HG03565 (cell line): ENCODE measurements at regions not wholly inside any gene's neighbourhood (a gene's known extent, or its start where the extent isn't known, plus 50 kb on each side); places are given as distances from the start of the nearest gene placed in this dataset.

Source experiments
- ATAC-seq: cut with Tn5 transposase; IDR thresholded peaks from one replicate; pipeline ENCODE4 v1.9.1; 2021; ENCODE audit warnings: mild to moderate bottlenecking, moderate library complexity; ENCODE audit not compliant: unreplicated experiment

DNA sequence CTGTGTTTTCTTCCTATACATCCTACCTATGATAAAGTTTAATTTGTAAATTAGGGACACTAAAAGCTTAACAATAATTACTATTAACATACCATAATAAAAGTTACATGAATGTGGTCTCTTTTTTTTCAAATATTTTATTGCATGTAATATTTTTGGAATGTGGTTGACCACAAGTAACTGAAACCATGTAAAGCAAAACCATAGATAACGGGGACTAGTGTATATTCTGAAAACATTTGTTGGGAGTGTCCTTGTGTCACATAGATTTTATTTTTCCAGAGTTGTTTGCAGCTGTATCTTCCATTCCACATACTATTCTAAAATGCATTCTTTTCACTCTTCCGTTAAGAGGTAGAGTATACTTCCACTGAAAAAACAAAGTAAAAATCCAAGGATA is 200.4 kb downstream of the KIF18A start:
- ATAC-seq, result no peak

DNA sequence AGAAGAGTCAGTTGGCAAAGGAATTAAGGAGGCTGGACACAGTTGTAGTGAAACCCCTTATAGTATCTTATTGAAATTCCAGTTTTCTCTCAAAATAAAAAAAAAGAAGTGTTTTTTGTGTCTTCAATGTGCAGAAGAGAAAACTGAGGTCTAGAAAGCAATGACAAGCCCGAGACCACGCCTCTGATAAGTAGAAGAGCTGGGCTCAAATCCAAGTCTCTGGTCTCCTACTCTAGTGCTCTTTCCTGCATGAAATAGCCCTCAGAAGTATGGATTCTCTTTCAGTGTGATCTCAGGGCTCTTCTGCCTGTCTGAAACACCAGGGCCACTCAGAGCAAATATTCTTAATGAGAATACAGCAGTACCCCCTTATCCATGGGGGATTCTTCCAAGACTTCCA is 200.9 kb downstream of the KIF18A start:
- no peak for ATAC-seq

DNA sequence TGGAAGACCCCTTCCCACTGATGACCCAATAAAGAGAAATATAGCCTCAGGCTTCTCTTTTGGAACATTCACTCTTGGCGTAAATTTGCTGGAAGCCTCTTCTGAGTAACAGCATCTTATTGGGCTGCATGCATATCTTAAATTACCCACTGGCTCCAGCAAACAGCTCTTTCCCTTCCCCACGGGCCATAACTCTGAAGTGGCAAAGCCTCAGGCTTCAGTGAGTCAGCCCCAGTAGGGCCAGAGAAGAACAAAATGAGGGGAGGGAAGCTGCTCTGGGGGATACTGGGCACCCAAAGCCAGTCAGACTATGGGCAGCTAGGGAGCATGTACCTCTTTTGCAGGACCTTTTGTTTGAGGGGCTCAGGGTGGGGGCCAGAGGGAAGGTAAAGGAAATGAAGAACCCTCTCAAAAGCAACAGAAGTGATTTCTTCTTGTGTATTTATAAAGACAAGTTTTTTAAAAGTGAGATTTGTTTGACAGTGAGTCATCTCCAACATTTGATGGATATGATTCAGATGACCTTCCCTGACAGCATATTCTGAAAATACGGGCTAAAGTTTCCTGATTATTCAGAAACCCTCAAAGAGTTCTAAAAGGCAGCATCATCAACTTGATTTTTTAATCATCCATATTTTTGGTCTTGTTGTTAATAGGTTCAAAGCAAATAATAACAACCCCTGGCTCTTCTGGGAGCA is 203.4 kb downstream of the KIF18A start:
- ATAC-seq, result no peak

DNA sequence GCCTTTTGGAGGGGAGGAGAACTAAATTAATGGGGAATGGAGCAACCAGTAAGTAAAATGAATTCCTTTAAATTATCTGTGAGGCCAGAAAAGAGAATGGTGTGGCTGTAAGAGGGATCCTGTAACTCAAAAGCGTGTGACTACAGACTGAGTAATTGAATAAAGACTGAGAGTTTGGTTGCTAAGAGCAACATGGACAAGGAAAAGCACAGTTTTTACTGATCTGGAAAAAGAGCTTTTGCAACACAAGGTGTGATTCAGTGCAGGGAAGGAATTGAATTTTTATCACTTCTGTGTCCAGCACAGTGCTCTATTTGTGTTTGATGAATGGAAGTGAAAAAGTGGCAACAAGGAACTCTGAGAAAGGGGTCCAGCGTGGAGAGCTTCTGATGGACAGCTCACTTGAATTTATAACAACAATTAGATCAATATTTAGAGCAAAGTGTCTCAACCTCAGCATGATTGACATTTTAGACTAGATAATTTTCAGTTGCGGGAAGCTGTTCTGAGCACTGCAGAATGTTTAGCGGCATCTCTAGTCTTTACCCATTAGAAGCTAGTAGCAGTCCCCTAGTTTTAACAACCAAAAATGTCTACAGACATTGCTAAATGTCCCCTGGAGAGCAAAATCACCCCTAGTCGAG is 202.8 kb upstream of the BDNF start:
- ATAC-seq, result no peak

DNA sequence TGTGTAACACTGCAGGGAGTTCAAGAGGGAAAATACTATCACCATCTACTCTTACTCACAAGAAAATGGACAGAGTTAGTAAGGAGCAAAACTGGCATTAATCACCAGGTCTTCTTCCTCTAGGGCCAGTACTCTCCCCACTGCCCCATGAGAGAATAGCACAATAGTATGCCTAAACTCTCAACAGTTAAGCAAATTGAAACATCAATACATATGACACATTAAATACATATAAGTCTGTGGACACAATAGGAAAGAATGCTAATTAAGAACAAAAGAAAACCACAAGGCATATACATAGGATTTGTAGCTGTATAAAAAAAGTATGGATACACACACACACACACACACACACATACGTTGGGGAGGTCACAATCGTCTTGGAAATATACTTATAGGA is 197.9 kb upstream of the BDNF start:
- no peak for ATAC-seq

DNA sequence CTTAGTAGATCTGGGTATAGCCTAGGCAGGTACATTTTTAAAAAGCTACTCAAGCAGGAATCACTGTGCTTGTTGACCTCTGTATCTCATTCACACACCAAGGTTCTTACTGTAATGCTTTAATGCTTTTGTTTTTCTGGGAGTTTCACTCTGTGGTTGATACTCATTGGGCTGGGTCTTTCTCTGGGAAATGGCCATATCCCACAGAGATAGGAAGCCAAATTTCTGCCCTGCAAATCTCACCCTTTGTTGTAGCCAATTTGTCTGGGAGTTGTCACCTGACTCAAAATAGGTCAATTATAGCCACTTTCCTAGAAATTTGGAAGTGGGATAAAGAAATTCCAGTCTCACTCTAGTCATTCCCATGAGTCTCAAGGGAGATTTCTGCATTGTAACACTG is 195.8 kb upstream of the BDNF start:
- no peak for ATAC-seq

DNA sequence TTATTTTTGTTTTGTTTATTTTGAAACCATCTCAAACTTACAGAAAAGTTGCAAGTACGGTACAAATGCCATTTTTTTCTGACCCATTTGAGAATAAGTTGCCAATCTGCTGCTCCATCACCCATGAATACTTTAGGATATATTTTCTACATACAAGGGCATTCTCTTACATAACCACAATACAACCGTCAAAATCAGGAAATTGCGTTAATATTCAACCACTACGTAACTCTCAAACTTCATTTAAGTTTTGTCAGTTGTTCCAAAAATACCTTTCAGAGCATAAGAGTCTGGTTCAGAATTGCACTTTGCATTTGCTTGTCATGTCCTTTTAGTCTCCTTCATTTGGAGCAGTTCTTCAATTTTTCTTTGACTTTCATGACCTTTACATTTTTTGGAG is 194.3 kb upstream of the BDNF start:
- ATAC-seq, result no peak

DNA sequence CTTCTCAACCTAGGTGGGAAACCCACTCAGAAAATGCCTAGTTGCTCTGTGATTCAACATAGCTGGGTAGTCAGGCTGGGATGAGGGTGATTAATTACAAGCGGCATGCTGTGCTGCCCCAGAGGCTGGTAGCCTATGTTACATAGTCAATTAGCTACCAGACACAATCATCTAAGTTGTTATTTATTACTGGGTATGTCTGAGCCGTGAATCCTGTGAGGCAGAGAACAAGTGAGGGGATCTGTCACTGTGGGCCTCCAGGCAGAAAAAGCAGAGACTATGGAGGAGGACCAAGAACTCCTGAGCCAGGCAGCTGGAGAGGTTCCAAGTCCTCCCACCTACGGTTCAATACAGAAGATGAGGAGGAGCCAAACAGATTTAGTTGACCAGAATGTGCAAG is 186.6 kb upstream of the BDNF start:
- ATAC-seq, result no peak

GRCh38 chr11:27882066-27882697 is 181.9 kb upstream of the BDNF start:
- ATAC-seq, result peak; percentile 57

DNA sequence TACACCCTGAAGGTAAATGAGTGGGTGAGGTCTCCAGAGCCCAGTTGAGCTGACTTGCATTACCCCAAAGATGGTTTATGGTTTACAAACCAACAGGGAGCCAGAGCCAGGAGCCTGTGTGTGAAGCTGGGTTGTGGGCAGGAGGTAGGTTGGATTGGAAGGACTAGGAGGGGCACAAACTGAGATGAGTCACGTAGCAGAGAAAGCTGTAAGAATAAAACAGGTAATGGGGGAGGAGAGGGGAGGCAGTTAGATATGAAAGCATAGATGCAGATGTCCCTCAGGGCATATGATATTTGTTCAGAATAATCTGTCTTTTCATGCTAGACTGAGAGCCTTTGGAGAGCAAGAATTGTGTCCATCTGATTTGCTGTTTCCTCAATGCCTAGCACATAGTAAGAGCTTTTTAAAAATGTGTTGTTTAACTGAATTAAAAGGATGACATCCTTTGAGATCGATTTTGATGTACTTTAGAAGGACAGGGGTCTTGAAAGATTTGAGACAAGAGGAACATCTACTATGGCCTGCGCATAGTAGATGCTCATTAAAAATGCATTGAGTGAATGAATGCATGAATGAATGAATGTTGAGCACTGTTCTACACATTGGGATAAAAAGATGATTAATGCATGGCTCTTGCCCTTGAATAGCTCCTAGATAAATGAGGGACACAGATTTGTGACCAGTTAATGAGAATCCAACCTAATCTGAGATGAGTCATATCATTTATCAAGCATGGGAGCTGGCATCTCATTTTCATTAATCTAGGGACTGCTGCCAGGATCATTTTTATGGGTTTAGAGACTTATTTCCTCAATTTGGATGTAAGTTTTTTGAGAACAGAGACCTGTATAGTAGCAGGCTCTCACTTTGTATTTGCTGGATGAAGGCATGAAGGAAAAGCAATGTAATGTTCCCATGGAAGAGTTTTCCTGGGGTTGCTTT is 175.8 kb upstream of the BDNF start:
- no peak for ATAC-seq

DNA sequence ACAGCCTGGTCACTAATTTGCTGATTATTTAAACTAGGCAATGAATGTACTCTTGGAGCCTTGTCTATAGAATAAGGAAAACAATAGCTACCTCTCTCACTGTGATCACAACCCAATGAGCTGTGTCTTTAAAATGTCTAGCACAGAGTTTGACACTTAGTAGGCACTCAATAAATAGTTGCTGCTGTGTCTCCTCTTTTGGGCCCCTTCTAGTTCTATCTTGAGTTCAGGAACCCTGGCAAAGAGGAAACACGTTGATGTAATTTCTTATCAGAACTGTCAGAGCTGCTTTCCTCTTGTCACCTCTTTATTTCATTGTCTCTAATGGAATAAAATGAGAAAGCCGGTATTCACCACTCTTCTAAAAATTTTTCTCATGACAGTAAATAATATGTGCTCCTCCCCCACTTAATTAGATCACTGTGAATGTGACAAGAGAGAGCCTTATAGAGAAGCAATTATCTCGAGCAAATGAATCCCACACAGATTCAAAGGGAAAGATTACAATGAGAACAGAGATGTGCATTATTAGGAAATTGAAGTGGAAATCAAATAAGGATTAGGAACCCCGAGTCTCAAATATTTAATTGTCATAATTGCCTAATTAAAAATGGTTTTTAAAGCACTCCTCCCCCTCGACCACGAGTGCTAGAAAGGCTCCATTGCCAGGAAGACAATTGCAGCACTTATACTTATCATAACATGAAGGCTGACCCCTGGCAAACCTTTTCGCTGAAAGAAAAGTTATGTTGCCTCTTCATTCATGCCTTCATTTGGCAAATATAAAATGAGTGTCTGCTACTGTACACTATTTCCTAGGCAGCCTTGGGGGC is 175.0 kb upstream of the BDNF start:
- ATAC-seq, result no peak

DNA sequence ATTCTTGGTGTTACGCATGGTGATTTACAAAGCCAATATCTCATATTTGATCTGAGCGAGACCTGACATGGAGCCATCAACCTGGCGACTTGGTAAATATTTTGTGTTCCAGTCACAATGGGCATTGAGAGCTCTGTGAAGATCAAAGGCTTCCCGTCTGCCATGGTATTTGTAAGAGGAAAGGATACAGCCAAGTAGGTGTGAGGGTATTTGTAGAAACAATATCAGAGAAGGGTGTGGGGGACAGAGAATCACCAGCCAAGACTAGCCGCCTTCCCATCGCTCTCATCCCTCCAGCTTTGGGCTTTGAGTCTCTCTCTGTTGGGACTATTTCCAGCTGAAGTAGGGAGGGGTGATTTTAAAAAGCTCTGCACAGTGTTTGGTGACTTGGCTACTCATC is 173.4 kb upstream of the BDNF start:
- no peak for ATAC-seq

DNA sequence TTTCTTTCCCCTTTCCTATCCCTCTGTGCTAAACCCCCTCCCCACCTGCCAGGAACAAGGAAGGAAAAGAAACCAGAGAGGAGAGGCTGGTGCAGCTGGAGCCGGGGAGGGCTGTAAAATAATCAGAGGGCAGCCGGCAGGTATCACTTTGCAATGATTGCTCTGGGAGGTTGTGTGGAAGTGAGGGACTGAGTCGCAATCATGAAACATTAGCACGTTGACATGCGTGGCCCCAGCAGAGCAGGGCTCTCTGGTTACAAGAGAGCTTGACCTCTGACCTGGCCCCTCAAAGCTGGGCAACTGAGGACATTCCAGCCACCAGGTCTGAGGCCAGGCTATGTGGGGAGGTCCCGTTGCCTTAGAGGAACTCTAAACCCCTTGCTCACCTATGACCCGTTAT is 170.8 kb upstream of the BDNF start:
- no peak for ATAC-seq

DNA sequence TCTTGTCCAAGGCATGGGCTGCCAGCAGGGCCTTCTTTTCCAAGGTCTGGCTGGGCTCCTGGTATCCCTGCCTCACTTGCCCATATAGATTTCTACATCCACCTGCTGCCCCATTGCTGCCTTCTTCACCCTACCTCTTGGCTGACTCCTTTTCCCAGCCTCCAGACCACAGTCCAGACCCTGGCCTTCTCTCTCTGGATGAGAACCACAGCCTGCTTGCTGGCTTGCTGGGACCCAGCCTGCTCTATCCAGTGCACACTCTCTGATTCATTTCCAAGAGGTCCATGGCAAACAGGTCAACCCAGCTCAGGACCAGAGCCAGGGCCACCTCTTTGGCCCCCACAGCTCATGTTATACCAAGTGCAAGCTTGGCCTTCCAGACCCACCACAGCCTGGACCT is 169.4 kb upstream of the BDNF start:
- ATAC-seq, result no peak

GRCh38 chr11:27868709-27869108 is 168.5 kb upstream of the BDNF start:
- ATAC-seq, result no peak

GRCh38 chr11:27868226-27868625 is 168.0 kb upstream of the BDNF start:
- no peak for ATAC-seq

- no peak for ATAC-seq
Measured at GRCh38 chr11:27865105-27865504, 164.8 kb upstream of the BDNF start.

GRCh38 chr11:27864611-27865010 is 164.4 kb upstream of the BDNF start:
- ATAC-seq, result no peak

- ATAC-seq, result no peak
Measured at GRCh38 chr11:27864091-27864491, 163.8 kb upstream of the BDNF start.

DNA sequence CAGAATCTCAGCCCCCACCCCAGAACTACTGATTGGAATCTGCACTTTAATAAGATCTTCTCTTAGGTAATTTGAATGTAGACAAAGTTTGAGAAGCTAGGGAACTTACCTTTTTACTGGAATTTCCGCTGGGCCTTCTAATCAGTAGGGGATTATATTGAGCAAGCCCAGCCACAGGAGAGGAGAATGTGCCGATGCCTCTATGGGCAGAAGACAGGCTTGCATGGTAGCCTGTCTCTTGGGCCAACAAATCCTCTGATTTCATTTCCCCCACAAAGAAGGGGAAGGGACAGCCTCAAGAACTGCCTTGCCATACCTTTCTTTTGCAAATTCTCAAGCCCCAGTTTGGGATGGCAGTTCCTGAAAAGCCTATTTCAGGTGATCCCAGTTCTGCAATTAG is 163.4 kb upstream of the BDNF start:
- no peak for ATAC-seq
